Smooth muscle cell (in vitro differentiated cells): ENCODE measurements at regions not wholly inside any gene's neighbourhood (a gene's known extent, or its start where the extent isn't known, plus 50 kb on each side); places are given as distances from the start of the nearest gene placed in this dataset.

Source experiments
- DNase-seq: peaks from one replicate; lab custom pipeline; 2025; ENCODE audit not compliant: unreplicated experiment; lab: John Stamatoyannopoulos, UW
- H2AFZ ChIP-seq: fragments of 200-600 bp; sonication (generic); 2 replicates; pipeline ENCODE4 v1.6.0; 2016; ENCODE audit warnings: antibody characterized with exemption, low read depth, mild to moderate bottlenecking
- H3F3A ChIP-seq: fragments of 200-600 bp; sonication (generic); 2 replicates; pipeline ENCODE4 v1.6.0; 2017; ENCODE audit warnings: antibody characterized with exemption, low read depth
- H3K27ac ChIP-seq: fragments of 200-600 bp; sonication (generic); 2 replicates; pipeline ENCODE4 v1.5.1; 2016; ENCODE audit warnings: low read depth, mild to moderate bottlenecking
- H3K27me3 ChIP-seq: fragments of 200-600 bp; sonication (generic); 2 replicates; pipeline ENCODE4 v1.6.1; 2016; ENCODE audit warnings: low read depth, mild to moderate bottlenecking
- H3K36me3 ChIP-seq: fragments of 200-600 bp; sonication (generic); 2 replicates; pipeline ENCODE4 v1.5.1; 2016; ENCODE audit warnings: low read depth
- H3K4me1 ChIP-seq: fragments of 200-600 bp; sonication (generic); 2 replicates; pipeline ENCODE4 v1.5.1; 2016; ENCODE audit warnings: low read depth
- H3K4me2 ChIP-seq: fragments of 200-600 bp; sonication (generic); 2 replicates; pipeline ENCODE4 v1.6.0; 2016; ENCODE audit warnings: mild to moderate bottlenecking
- H3K4me3 ChIP-seq: fragments of 200-600 bp; sonication (generic); 2 replicates; pipeline ENCODE4 v1.5.1; 2016; ENCODE audit warnings: mild to moderate bottlenecking
- H3K79me2 ChIP-seq: fragments of 200-600 bp; sonication (generic); 2 replicates; pipeline ENCODE4 v1.6.0; 2016; ENCODE audit warnings: low read depth, mild to moderate bottlenecking
- H3K9ac ChIP-seq: fragments of 200-600 bp; sonication (generic); 2 replicates; pipeline ENCODE4 v1.6.0; 2016; ENCODE audit warnings: low read depth
- H3K9me3 ChIP-seq: fragments of 200-600 bp; sonication (generic); replicated peaks from 2 replicates; pipeline ENCODE4 v1.5.1; 2016; ENCODE audit warnings: low read depth
- H4K20me1 ChIP-seq: fragments of 200-600 bp; sonication (generic); 2 replicates; pipeline ENCODE4 v1.6.0; 2016; ENCODE audit warnings: low read depth
- WGBS: methylation state at CpG from one replicate; pipeline ENCODE4 v1.1.7; 2016; ENCODE audit warnings: low lambda C conversion rate; 5-methylcytosine and 5-hydroxymethylcytosine counted together
- TF ChIP-seq, protein P1 (sequence below): fragments of 200-600 bp; sonication (generic); IDR thresholded peaks from 2 replicates; pipeline ENCODE4 v1.5.1; 2017; ENCODE audit warnings: borderline replicate concordance, mild to moderate bottlenecking, antibody characterized with exemption; ENCODE audit not compliant: insufficient read depth, poor library complexity, severe bottlenecking

DNA sequence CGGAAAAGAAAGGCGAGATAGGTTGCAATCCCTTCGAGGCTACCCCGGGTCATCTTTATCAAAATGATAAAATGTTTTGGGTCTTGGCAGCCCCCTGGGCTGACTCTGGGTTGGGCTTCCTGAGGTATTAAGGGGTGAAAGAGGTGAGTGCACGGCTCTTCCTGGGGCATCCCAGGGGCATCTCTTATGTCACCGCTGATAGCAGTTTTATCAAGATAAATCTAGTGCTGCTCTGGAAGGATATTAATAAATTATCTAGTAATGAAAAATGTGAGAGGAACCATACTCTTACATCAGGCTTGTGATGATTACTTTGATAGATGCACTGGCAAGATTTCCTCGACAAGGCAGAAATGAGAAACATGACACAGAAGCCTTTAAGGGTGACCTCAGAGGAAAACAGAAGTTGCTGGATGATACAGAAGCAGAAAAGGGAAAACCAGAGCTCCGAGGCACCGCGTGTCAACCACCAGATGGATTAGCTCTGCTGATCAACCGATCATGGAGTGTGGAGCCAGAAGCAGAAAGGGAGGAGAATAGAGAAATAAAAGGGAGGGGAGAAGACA is 491.3 kb downstream of the TMEM114 start:
- no peaks in the 10 kb centered on the region for H3F3A ChIP-seq
- TF ChIP-seq, protein P1, sequence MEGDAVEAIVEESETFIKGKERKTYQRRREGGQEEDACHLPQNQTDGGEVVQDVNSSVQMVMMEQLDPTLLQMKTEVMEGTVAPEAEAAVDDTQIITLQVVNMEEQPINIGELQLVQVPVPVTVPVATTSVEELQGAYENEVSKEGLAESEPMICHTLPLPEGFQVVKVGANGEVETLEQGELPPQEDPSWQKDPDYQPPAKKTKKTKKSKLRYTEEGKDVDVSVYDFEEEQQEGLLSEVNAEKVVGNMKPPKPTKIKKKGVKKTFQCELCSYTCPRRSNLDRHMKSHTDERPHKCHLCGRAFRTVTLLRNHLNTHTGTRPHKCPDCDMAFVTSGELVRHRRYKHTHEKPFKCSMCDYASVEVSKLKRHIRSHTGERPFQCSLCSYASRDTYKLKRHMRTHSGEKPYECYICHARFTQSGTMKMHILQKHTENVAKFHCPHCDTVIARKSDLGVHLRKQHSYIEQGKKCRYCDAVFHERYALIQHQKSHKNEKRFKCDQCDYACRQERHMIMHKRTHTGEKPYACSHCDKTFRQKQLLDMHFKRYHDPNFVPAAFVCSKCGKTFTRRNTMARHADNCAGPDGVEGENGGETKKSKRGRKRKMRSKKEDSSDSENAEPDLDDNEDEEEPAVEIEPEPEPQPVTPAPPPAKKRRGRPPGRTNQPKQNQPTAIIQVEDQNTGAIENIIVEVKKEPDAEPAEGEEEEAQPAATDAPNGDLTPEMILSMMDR, result no peak
- no peaks in the 10 kb centered on the region for H4K20me1 ChIP-seq
- H3K79me2 ChIP-seq, result no peaks in the 10 kb centered on the region
- no peak overlapping the region for H3K4me3 ChIP-seq
- H3K4me1 ChIP-seq, result no peaks in the 10 kb centered on the region
- H3K4me2 ChIP-seq, result no peak overlapping the region
- no peak overlapping the region for H3K9ac ChIP-seq
- H3K27me3 ChIP-seq, result no peaks in the 10 kb centered on the region
- WGBS, result 90% methylated on average over 11 of the region's 11 CpGs
- no peak overlapping the region for H2AFZ ChIP-seq
- no peaks in the 10 kb centered on the region for H3K9me3 ChIP-seq
- no peak overlapping the region for H3K27ac ChIP-seq
- no peak for DNase-seq
- H3K36me3 ChIP-seq, result no peaks in the 10 kb centered on the region

DNA sequence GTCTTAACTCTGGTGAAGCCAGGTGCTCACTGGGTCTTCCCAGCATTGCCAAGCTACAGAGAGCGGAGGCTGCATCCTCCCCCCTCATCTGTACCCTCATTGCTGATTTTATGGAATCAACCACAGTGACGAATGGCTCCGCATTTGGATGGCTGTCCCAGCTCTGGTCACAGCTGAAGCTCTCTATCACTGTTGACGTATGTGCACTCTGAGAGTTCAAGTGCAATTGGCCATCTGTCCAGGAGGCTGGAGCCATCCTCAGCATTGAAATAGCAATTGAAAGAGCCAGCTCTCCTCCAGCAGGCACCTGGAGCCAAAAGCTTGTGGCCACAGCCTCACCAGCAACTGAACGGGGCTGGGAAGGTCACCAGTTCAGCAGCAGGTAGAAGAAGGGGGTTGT is 494.1 kb downstream of the TMEM114 start:
- Histone ChIP-seq H3K9me3 (no peaks in the 10 kb centered on the region), H3K27me3 (no peaks in the 10 kb centered on the region)

GRCh38 chr16:8094696-8095095 is 495.6 kb downstream of the TMEM114 start:
- no peak for DNase-seq
- Histone ChIP-seq H2AFZ (no peak overlapping the region), H3K4me3 (no peak overlapping the region), H4K20me1 (no peaks in the 10 kb centered on the region), H3K9me3 (no peaks in the 10 kb centered on the region), H3K36me3 (no peaks in the 10 kb centered on the region), H3K27me3 (no peaks in the 10 kb centered on the region), H3K9ac (no peak overlapping the region), H3K4me1 (no peaks in the 10 kb centered on the region), H3K79me2 (no peaks in the 10 kb centered on the region), H3K27ac (no peak overlapping the region), H3K4me2 (no peak overlapping the region), H3F3A (no peaks in the 10 kb centered on the region)
- WGBS, result 80% methylated on average over 5 of the region's 5 CpGs
- TF ChIP-seq, protein P1, result no peak

More for the DNA sequence above, 494.1 kb downstream of the TMEM114 start:
- TF ChIP-seq, protein P1, result no peak
- Histone ChIP-seq H3K27ac (no peak overlapping the region), H3F3A (no peaks in the 10 kb centered on the region), H3K36me3 (no peaks in the 10 kb centered on the region), H3K4me1 (no peaks in the 10 kb centered on the region), H3K4me3 (no peak overlapping the region), H3K79me2 (no peaks in the 10 kb centered on the region), H3K9ac (no peak overlapping the region), H2AFZ (no peak overlapping the region), H4K20me1 (no peaks in the 10 kb centered on the region), H3K4me2 (no peak overlapping the region)
- 82% methylated on average over 5 of the region's 5 CpGs for WGBS
- no peak for DNase-seq

DNA sequence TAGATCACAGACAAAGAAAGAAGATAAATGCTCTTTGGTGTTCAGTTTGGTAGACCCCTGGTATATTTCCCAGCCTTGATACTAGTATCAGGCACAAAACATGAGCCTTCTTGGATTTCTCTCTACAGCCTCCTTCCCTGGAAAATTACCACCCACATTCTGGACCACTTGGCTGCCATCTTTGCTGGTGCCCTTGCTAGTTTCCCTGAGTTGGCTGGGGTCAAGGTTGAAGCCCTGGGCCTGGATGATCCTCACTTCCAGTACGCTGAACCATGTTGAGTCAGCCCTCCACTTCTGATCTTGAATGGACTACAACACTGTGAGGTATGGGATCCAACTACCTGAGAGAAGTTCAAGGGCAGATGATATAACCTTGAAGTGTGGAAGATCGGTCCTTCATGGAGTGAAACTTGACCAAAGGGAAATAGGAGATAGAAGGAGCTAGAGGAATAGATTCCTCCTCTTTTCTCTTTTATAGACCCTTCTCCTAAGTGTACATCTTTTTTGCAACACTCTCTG is 501.4 kb downstream of the TMEM114 start:
- Histone ChIP-seq H4K20me1 (no peaks in the 10 kb centered on the region), H3K27me3 (no peaks in the 10 kb centered on the region), H3K4me1 (no peaks in the 10 kb centered on the region), H3K36me3 (no peaks in the 10 kb centered on the region), H3F3A (no peaks in the 10 kb centered on the region), H3K9ac (no peak overlapping the region), H3K4me3 (no peak overlapping the region), H3K79me2 (no peaks in the 10 kb centered on the region), H3K27ac (no peak overlapping the region), H3K4me2 (no peak overlapping the region), H2AFZ (no peak overlapping the region), H3K9me3 (no peaks in the 10 kb centered on the region)
- DNase-seq, result no peak
- 86% methylated on average over 2 of the region's 2 CpGs for WGBS
- TF ChIP-seq, protein P1, result no peak
